HFFc6 (cell line): ENCODE measurements at regions not wholly inside any gene's neighbourhood (a gene's known extent, or its start where the extent isn't known, plus 50 kb on each side); places are given as distances from the start of the nearest gene placed in this dataset.

Experiments
- DNase-seq: peaks from one replicate; pipeline ENCODE4 v3.0.0-alpha.2; 2018
- H3K27ac Mint-ChIP-seq: 2 replicates; pipeline ENCODE4 v1.8.0; 2020; ENCODE audit warnings: mild to moderate bottlenecking, mixed read lengths
- H3K27me3 Mint-ChIP-seq: 2 replicates; pipeline ENCODE4 v1.8.0; 2021; ENCODE audit warnings: mild to moderate bottlenecking, moderate library complexity, mixed read lengths; ENCODE audit not compliant: insufficient read depth
- H3K36me3 Mint-ChIP-seq: 2 replicates; pipeline ENCODE4 v1.8.0; 2021; ENCODE audit warnings: low read depth, mixed read lengths
- H3K4me1 Mint-ChIP-seq: 2 replicates; pipeline ENCODE4 v1.8.0; 2020; ENCODE audit warnings: low read depth, mixed read lengths
- H3K4me3 Mint-ChIP-seq: 2 replicates; pipeline ENCODE4 v1.8.0; 2020; ENCODE audit warnings: mild to moderate bottlenecking, moderate library complexity, mixed read lengths
- H3K9me3 Mint-ChIP-seq: 2 replicates; pipeline ENCODE4 v1.8.0; 2020; ENCODE audit warnings: mild to moderate bottlenecking, mixed read lengths
- CTCF ChIP-seq: fragments of 200-600 bp; sonication (generic); IDR thresholded peaks from 2 replicates; pipeline ENCODE4 v1.5.0; 2021; ENCODE audit warnings: antibody characterized with exemption, mild to moderate bottlenecking

GRCh38 chr3:178480795-178481194 lies 55.4 kb upstream of the KCNMB2 start:
- no peak for TF ChIP-seq CTCF
- H3K27me3 Mint-ChIP-seq = no peaks in the 10 kb centered on the region
- no peak overlapping the region for H3K27ac Mint-ChIP-seq
- H3K9me3 Mint-ChIP-seq = peaks cover 12% of the 10 kb centered on the region
- no peak overlapping the region for H3K4me3 Mint-ChIP-seq
- no peaks in the 10 kb centered on the region for H3K36me3 Mint-ChIP-seq
- no peak for DNase-seq
- no peaks in the 10 kb centered on the region for H3K4me1 Mint-ChIP-seq

- Mint-ChIP-seq H3K27ac (no peak overlapping the region), H3K27me3 (no peaks in the 10 kb centered on the region; the same call in 1 of the 2 replicates), H3K4me1 (no peaks in the 10 kb centered on the region), H3K9me3 (peaks cover 12% of the 10 kb centered on the region), H3K4me3 (no peak overlapping the region), H3K36me3 (no peaks in the 10 kb centered on the region)
- TF ChIP-seq CTCF = no peak
- DNase-seq = no peak
Measured at GRCh38 chr3:178482981-178483380, 53.3 kb upstream of the KCNMB2 start.

GRCh38 chr3:178483704-178484103 lies 52.5 kb upstream of the KCNMB2 start:
- TF ChIP-seq CTCF = no peak
- DNase-seq = no peak
- H3K36me3 Mint-ChIP-seq = no peaks in the 10 kb centered on the region

GRCh38 chr3:178485756-178486155 lies 50.5 kb upstream of the KCNMB2 start:
- H3K9me3 Mint-ChIP-seq = peaks cover 18% of the 10 kb centered on the region
- no peak for TF ChIP-seq CTCF
- no peak for DNase-seq
- H3K27me3 Mint-ChIP-seq = no peaks in the 10 kb centered on the region; the same call in 1 of the 2 replicates
- H3K4me1 Mint-ChIP-seq = no peaks in the 10 kb centered on the region
- no peaks in the 10 kb centered on the region for H3K36me3 Mint-ChIP-seq
- H3K27ac Mint-ChIP-seq = no peak overlapping the region
- H3K4me3 Mint-ChIP-seq = no peak overlapping the region

More at GRCh38 chr3:178483704-178484103, 52.5 kb upstream of the KCNMB2 start:
- H3K4me1 Mint-ChIP-seq = no peaks in the 10 kb centered on the region
- H3K4me3 Mint-ChIP-seq = no peak overlapping the region
- peaks cover 12% of the 10 kb centered on the region for H3K9me3 Mint-ChIP-seq
- no peaks in the 10 kb centered on the region; the same call in 1 of the 2 replicates for H3K27me3 Mint-ChIP-seq
- H3K27ac Mint-ChIP-seq = no peak overlapping the region
